Midbrain (tissue), 1 donor: ENCODE measurements at regions not wholly inside any gene's neighbourhood (a gene's known extent, or its start where the extent isn't known, plus 50 kb on each side); places are given as distances from the start of the nearest gene placed in this dataset.

Experiments used
- DNase-seq: peaks from one replicate; lab custom pipeline; 2025; lab: John Stamatoyannopoulos, UW

GRCh38 chr10:31583293-31583692, 264.3 kb downstream of the ZEB1 start:
- DNase-seq: no peak

- no peak for DNase-seq
Observed at GRCh38 chr10:31582365-31583052, 263.5 kb downstream of the ZEB1 start.

GRCh38 chr10:31581741-31582323, 262.8 kb downstream of the ZEB1 start:
- peak; percentile 7 for DNase-seq

GRCh38 chr10:31580646-31581045, 261.6 kb downstream of the ZEB1 start:
- DNase-seq: no peak
